Esophagus muscularis mucosa (tissue), 3 donors: ENCODE measurements at regions not wholly inside any gene's neighbourhood (a gene's known extent, or its start where the extent isn't known, plus 50 kb on each side); places are given as distances from the start of the nearest gene placed in this dataset.

Source experiments
- POLR2A ChIP-seq: fragments of 450-650 bp; IDR thresholded peaks from one replicate; pipeline ENCODE4 v1.6.1; 2017; ENCODE audit warnings: antibody characterized with exemption, moderate library complexity, mild to moderate bottlenecking, low read depth
- POLR2AphosphoS5 ChIP-seq, 2 donors: sonication (generic); formaldehyde crosslinking; IDR thresholded peaks; one replicate each; pipeline ENCODE4 v1.6.1; 2017; ENCODE audit warnings: antibody characterized with exemption in 2 of 2
- TF ChIP-seq, protein P1 (sequence below), 3 experiments: fragments of 200-600 bp in 2 of 3; fragments of 450-650 bp in 1 of 3; sonication (generic) in 2 of 3; IDR thresholded peaks; one replicate each; pipeline ENCODE4 v1.5.1; 2017 to 2019; ENCODE audit warnings: antibody characterized with exemption in 3 of 3, mild to moderate bottlenecking in 2 of 3, moderate library complexity in 1 of 3

- TF ChIP-seq POLR2A (no peak), POLR2AphosphoS5 (IDR thresholded peaks at IDR 0.05) (no peak)
- TF ChIP-seq, protein P1, sequence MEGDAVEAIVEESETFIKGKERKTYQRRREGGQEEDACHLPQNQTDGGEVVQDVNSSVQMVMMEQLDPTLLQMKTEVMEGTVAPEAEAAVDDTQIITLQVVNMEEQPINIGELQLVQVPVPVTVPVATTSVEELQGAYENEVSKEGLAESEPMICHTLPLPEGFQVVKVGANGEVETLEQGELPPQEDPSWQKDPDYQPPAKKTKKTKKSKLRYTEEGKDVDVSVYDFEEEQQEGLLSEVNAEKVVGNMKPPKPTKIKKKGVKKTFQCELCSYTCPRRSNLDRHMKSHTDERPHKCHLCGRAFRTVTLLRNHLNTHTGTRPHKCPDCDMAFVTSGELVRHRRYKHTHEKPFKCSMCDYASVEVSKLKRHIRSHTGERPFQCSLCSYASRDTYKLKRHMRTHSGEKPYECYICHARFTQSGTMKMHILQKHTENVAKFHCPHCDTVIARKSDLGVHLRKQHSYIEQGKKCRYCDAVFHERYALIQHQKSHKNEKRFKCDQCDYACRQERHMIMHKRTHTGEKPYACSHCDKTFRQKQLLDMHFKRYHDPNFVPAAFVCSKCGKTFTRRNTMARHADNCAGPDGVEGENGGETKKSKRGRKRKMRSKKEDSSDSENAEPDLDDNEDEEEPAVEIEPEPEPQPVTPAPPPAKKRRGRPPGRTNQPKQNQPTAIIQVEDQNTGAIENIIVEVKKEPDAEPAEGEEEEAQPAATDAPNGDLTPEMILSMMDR (IDR thresholded peaks at IDR 0.05) = no peak
Observed at GRCh38 chr2:195148004-195148403, 509.0 kb upstream of the SLC39A10 start.
